Nephron (organoid): ENCODE measurements at regions not wholly inside any gene's neighbourhood (a gene's known extent, or its start where the extent isn't known, plus 50 kb on each side); places are given as distances from the start of the nearest gene placed in this dataset.

Source experiments
- H3K27ac Mint-ChIP-seq, 3 experiments: 2 replicates each; pipeline ENCODE4 v1.8.0; 2020; ENCODE audit warnings: mixed read lengths in 3 of 3, mild to moderate bottlenecking in 2 of 3, moderate library complexity in 1 of 3
- H3K27me3 Mint-ChIP-seq: 2 replicates; pipeline ENCODE4 v1.8.0; 2021; ENCODE audit warnings: low read depth, mild to moderate bottlenecking, moderate library complexity, mixed read lengths
- H3K36me3 Mint-ChIP-seq: 2 replicates; pipeline ENCODE4 v1.8.0; 2020; ENCODE audit warnings: low read depth, mixed read lengths
- H3K4me1 Mint-ChIP-seq: 2 replicates; pipeline ENCODE4 v1.8.0; 2020; ENCODE audit warnings: mixed read lengths
- H3K4me3 Mint-ChIP-seq, 3 experiments: 2 replicates each; pipeline ENCODE4 v1.8.0; 2020; ENCODE audit warnings: mild to moderate bottlenecking in 3 of 3, mixed read lengths in 3 of 3, moderate library complexity in 2 of 3
- H3K9me3 Mint-ChIP-seq: 2 replicates; pipeline ENCODE4 v1.8.0; 2020; ENCODE audit warnings: mixed read lengths
- TF ChIP-seq, protein P1 (sequence below), 3 experiments: fragments of 200-600 bp; sonication (generic); IDR thresholded peaks; one replicate each; pipeline ENCODE4 v1.5.0; 2021; ENCODE audit warnings: antibody characterized with exemption in 3 of 3; ENCODE audit not compliant: unreplicated experiment in 3 of 3

DNA sequence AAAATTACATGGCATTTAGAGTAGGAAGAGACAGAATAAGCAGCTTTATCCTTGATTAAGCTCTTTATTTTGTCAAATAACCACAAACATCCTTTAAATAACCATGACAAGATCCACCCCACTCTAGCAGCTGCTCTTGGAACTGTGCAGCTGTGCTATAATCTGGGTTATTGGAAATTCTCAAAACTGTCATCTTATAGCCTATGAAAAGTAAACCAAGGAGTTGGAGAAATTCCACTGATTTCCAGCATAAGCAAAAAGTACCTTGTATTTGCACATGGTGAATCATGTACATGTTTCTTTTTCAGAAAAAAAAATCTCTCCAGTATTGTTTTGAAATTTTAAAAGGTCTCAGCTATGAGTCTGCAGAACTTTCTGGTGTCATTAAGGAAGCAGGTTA is 88.8 kb upstream of the ABI3BP start:
- H3K36me3 Mint-ChIP-seq = no peaks in the 10 kb centered on the region
- no peaks in the 10 kb centered on the region for H3K9me3 Mint-ChIP-seq
- no peak overlapping the region for H3K27ac Mint-ChIP-seq
- H3K4me3 Mint-ChIP-seq = no peak overlapping the region
- H3K27me3 Mint-ChIP-seq = no peaks in the 10 kb centered on the region
- peaks cover 17% of the 10 kb centered on the region for H3K4me1 Mint-ChIP-seq
- TF ChIP-seq, protein P1, sequence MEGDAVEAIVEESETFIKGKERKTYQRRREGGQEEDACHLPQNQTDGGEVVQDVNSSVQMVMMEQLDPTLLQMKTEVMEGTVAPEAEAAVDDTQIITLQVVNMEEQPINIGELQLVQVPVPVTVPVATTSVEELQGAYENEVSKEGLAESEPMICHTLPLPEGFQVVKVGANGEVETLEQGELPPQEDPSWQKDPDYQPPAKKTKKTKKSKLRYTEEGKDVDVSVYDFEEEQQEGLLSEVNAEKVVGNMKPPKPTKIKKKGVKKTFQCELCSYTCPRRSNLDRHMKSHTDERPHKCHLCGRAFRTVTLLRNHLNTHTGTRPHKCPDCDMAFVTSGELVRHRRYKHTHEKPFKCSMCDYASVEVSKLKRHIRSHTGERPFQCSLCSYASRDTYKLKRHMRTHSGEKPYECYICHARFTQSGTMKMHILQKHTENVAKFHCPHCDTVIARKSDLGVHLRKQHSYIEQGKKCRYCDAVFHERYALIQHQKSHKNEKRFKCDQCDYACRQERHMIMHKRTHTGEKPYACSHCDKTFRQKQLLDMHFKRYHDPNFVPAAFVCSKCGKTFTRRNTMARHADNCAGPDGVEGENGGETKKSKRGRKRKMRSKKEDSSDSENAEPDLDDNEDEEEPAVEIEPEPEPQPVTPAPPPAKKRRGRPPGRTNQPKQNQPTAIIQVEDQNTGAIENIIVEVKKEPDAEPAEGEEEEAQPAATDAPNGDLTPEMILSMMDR (IDR thresholded peaks at IDR 0.05; ENCODE audit: unreplicated experiment in 3 of 3) = no peak

DNA sequence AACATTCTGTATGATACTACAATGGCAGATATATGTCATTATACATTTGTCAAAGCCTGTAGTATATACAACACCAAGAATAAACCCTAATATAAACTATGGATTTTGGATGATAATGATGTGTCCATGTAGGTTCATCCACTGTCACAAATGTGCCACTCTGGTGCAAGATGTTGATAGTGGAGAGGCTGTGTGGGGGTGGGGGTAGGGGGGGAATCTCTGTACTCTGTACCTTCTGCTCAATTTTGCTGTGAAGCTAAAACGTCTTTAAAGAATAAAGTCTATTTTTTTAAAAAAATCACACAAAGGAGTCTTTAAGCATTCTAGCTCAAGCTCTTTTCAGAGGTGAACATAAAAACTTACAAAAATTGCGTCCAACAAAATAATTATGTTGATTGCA is 88.2 kb upstream of the ABI3BP start:
- H3K27me3 Mint-ChIP-seq = no peaks in the 10 kb centered on the region
- H3K9me3 Mint-ChIP-seq = no peaks in the 10 kb centered on the region
- TF ChIP-seq, protein P1 (IDR thresholded peaks at IDR 0.05; ENCODE audit: unreplicated experiment in 3 of 3) = no peak
- H3K36me3 Mint-ChIP-seq = no peaks in the 10 kb centered on the region
- peaks cover 17% of the 10 kb centered on the region for H3K4me1 Mint-ChIP-seq
- H3K4me3 Mint-ChIP-seq = no peak overlapping the region
- no peak overlapping the region for H3K27ac Mint-ChIP-seq

DNA sequence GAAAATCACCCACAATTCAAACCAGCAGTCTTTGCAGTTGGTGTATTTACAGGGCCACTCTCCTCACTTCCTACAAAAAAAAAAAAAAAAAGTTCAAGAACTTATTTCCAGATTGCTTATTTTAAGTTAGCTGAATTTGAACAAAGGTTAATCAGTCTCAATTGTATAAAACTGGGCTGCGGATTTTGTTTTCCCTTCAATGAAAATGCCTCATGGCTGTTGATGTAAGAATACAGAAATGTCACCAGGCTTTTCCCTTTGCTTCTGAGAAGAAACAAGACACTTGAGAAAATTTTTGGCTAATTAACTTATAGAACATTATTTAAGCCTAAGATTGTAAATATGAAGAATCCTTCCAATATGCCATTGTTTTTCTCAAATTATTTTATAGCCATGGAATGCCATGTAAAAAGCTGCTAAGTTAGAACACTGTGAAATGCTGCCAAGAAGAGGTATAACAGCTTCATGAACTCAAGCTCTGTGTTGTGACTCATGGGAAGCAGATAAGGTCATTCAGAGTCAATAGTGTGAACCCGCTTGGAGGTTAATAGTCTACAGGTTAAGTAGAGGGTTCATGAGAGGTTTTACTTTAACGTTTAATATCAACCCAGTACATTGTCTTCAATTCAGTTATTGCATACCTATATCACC is 84.3 kb upstream of the ABI3BP start:
- Mint-ChIP-seq H3K36me3 (no peaks in the 10 kb centered on the region), H3K4me3 (no peak overlapping the region), H3K27ac (no peak overlapping the region), H3K27me3 (no peaks in the 10 kb centered on the region), H3K4me1 (peaks cover 17% of the 10 kb centered on the region), H3K9me3 (peaks cover 4% of the 10 kb centered on the region)
- TF ChIP-seq, protein P1 (IDR thresholded peaks at IDR 0.05; ENCODE audit: unreplicated experiment in 3 of 3) = no peak

DNA sequence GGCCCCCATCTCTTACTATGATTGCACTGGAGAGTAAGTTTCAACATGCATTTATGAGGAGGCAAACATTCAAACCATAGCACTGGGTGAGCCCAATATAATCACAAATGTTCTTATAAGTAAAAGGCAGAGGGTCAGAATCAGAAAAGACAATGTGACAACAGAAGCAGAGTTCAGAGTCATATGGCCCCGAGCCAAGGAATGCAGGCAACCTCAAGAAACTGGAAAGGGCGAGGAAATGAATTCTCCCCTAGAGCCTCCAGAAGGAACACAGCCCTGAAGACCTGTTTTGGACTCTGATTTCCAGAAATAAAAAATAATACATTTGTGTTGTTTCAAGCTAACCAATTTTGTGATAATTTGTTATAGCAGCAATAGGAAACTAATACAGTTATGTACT is 81.3 kb upstream of the ABI3BP start:
- H3K4me3 Mint-ChIP-seq = no peak overlapping the region
- no peaks in the 10 kb centered on the region for H3K36me3 Mint-ChIP-seq
- H3K4me1 Mint-ChIP-seq = peaks cover under 1% of the 10 kb centered on the region
- H3K9me3 Mint-ChIP-seq = peaks cover 4% of the 10 kb centered on the region
- no peak overlapping the region for H3K27ac Mint-ChIP-seq
- TF ChIP-seq, protein P1 (IDR thresholded peaks at IDR 0.05; ENCODE audit: unreplicated experiment in 3 of 3) = no peak
- no peaks in the 10 kb centered on the region for H3K27me3 Mint-ChIP-seq

DNA sequence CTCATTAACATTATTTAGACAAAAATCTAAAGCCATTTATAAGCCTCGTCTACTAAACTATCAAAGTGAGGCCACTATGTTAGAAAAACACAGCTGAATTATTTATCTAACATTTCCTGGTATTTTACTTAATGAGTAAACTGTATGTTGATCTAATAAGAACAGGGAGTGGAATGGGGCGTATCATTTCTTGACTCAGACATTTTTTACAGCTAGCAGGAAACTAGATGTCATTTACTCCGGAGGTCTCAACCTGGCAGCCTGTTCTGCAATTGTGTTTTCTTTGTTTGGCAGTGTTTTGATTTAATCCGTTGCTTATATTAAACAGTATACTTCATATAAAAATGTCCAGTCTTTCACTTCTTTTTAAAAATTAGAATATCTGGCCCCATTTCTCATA is 79.1 kb upstream of the ABI3BP start:
- TF ChIP-seq, protein P1 (IDR thresholded peaks at IDR 0.05; ENCODE audit: unreplicated experiment in 3 of 3) = no peak
- Mint-ChIP-seq H3K9me3 (peaks cover 4% of the 10 kb centered on the region), H3K27me3 (no peaks in the 10 kb centered on the region), H3K4me3 (no peak overlapping the region), H3K4me1 (no peaks in the 10 kb centered on the region), H3K36me3 (no peaks in the 10 kb centered on the region), H3K27ac (no peak overlapping the region)

DNA sequence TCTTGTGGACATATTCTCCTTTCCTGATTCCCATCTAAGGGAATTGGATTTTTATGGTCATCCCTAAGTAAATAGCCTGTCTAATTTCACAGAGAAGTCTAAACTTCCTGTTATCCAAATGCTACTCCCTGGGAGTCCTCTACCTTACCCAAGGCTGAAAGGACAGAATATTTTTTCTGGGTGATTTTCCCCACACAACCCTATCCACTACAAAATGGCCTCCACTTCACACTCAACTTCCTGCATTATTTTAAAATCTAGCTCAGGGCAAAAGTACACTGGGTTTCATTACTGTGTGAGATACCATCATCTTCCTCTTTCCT is 77.5 kb upstream of the ABI3BP start:
- no peaks in the 10 kb centered on the region for H3K36me3 Mint-ChIP-seq
- H3K27me3 Mint-ChIP-seq = no peaks in the 10 kb centered on the region

More for the DNA sequence above, 77.5 kb upstream of the ABI3BP start:
- no peak overlapping the region for H3K27ac Mint-ChIP-seq
- peaks cover 4% of the 10 kb centered on the region for H3K9me3 Mint-ChIP-seq
- peaks cover 9% of the 10 kb centered on the region for H3K4me1 Mint-ChIP-seq
- TF ChIP-seq, protein P1 (IDR thresholded peaks at IDR 0.05; ENCODE audit: unreplicated experiment in 3 of 3) = no peak
- no peak overlapping the region for H3K4me3 Mint-ChIP-seq
